SK-N-SH treated with all-trans-retinoic acid at 6 μM for 48 hours (cell line): ENCODE measurements at regions not wholly inside any gene's neighbourhood (a gene's known extent, or its start where the extent isn't known, plus 50 kb on each side); places are given as distances from the start of the nearest gene placed in this dataset.

Experiments
- ATAC-seq: fragments of 200-7000 bp; cut with Tn5 transposase; 3 replicates; pipeline ENCODE4 v1.9.1; 2020; ENCODE audit warnings: mild to moderate bottlenecking, moderate library complexity
- ARNTL ChIP-seq: fragments of 450-650 bp; formaldehyde crosslinking; IDR thresholded peaks from 2 replicates; pipeline ENCODE4 v1.5.0; 2020; ENCODE audit warnings: low read depth, mild to moderate bottlenecking, moderate library complexity, borderline replicate concordance
- BACH2 ChIP-seq: fragments of 250-450 bp; sonication (Bioruptor Pico); IDR thresholded peaks from 2 replicates; pipeline ENCODE4 v1.9.0; 2021; ENCODE audit warnings: mild to moderate bottlenecking, borderline replicate concordance
- CREB5 ChIP-seq: fragments of 250-450 bp; sonication (Bioruptor Pico); IDR thresholded peaks from 2 replicates; pipeline ENCODE4 v1.5.1; 2020; ENCODE audit warnings: low read depth, mild to moderate bottlenecking, moderate library complexity
- ESRRG ChIP-seq: fragments of 250-450 bp; sonication (Bioruptor Pico); IDR thresholded peaks from 2 replicates; pipeline ENCODE4 v1.6.1; 2021; ENCODE audit warnings: mild to moderate bottlenecking
- GLIS3 ChIP-seq: fragments of 250-450 bp; sonication (Bioruptor Pico); IDR thresholded peaks from 2 replicates; pipeline ENCODE4 v1.5.0; 2020; ENCODE audit warnings: mild to moderate bottlenecking, moderate library complexity
- RARB ChIP-seq: fragments of 250-450 bp; sonication (Bioruptor Pico); IDR thresholded peaks from 2 replicates; pipeline ENCODE4 v1.8.0; 2021; ENCODE audit warnings: mild to moderate bottlenecking, moderate library complexity
- SNAI2 ChIP-seq: fragments of 250-450 bp; sonication (Bioruptor Pico); IDR thresholded peaks from 2 replicates; pipeline ENCODE4 v1.5.0; 2020; ENCODE audit warnings: mild to moderate bottlenecking, moderate library complexity
- TCF4 ChIP-seq: fragments of 250-450 bp; sonication (Bioruptor Pico); IDR thresholded peaks from 2 replicates; pipeline ENCODE4 v1.8.0; 2021; ENCODE audit warnings: mild to moderate bottlenecking, moderate library complexity, borderline replicate concordance
- TOX ChIP-seq: fragments of 250-450 bp; sonication (Bioruptor Pico); IDR thresholded peaks from 2 replicates; pipeline ENCODE4 v1.8.0; 2021; ENCODE audit warnings: mild to moderate bottlenecking, moderate library complexity, borderline replicate concordance
- ZC3H10 ChIP-seq: fragments of 250-450 bp; sonication (Bioruptor Pico); IDR thresholded peaks from 2 replicates; pipeline ENCODE4 v1.5.1; 2021; ENCODE audit warnings: mild to moderate bottlenecking, moderate library complexity
- ZFP3 ChIP-seq: fragments of 250-450 bp; sonication (Bioruptor Pico); IDR thresholded peaks from 2 replicates; pipeline ENCODE4 v1.5.0; 2020; ENCODE audit warnings: mild to moderate bottlenecking, moderate library complexity
- ZFP30 ChIP-seq: fragments of 450-650 bp; formaldehyde crosslinking; IDR thresholded peaks from 2 replicates; pipeline ENCODE4 v1.5.0; 2022; ENCODE audit warnings: mild to moderate bottlenecking, moderate library complexity
- ZNF70 ChIP-seq: fragments of 450-650 bp; formaldehyde crosslinking; IDR thresholded peaks from 2 replicates; pipeline ENCODE4 v1.5.0; 2020; ENCODE audit warnings: mild to moderate bottlenecking, moderate library complexity
- ZNF8 ChIP-seq: fragments of 450-650 bp; formaldehyde crosslinking; IDR thresholded peaks from 2 replicates; pipeline ENCODE4 v1.5.0; 2020; ENCODE audit warnings: mild to moderate bottlenecking, moderate library complexity
- TF ChIP-seq, protein P1 (sequence below): fragments of 250-450 bp; sonication (Bioruptor Pico); IDR thresholded peaks from 2 replicates; pipeline ENCODE4 v1.8.0; 2020; ENCODE audit warnings: mild to moderate bottlenecking, moderate library complexity, borderline replicate concordance
- TF ChIP-seq, protein P2 (sequence below): fragments of 250-450 bp; sonication (Bioruptor Pico); IDR thresholded peaks from 2 replicates; pipeline ENCODE4 v1.8.0; 2021; ENCODE audit warnings: low read depth, mild to moderate bottlenecking, moderate library complexity, borderline replicate concordance

- ATAC-seq = no peak
- TF ChIP-seq CREB5 (no peak), GLIS3 (CRISPR knock-in tag) (no peak), ZC3H10 (CRISPR knock-in tag) (no peak), ZFP3 (CRISPR knock-in tag) (no peak), ARNTL (CRISPR knock-in tag) (no peak)
- TF ChIP-seq, protein P1, sequence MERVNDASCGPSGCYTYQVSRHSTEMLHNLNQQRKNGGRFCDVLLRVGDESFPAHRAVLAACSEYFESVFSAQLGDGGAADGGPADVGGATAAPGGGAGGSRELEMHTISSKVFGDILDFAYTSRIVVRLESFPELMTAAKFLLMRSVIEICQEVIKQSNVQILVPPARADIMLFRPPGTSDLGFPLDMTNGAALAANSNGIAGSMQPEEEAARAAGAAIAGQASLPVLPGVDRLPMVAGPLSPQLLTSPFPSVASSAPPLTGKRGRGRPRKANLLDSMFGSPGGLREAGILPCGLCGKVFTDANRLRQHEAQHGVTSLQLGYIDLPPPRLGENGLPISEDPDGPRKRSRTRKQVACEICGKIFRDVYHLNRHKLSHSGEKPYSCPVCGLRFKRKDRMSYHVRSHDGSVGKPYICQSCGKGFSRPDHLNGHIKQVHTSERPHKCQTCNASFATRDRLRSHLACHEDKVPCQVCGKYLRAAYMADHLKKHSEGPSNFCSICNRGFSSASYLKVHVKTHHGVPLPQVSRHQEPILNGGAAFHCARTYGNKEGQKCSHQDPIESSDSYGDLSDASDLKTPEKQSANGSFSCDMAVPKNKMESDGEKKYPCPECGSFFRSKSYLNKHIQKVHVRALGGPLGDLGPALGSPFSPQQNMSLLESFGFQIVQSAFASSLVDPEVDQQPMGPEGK = no peak
- TF ChIP-seq, protein P2, sequence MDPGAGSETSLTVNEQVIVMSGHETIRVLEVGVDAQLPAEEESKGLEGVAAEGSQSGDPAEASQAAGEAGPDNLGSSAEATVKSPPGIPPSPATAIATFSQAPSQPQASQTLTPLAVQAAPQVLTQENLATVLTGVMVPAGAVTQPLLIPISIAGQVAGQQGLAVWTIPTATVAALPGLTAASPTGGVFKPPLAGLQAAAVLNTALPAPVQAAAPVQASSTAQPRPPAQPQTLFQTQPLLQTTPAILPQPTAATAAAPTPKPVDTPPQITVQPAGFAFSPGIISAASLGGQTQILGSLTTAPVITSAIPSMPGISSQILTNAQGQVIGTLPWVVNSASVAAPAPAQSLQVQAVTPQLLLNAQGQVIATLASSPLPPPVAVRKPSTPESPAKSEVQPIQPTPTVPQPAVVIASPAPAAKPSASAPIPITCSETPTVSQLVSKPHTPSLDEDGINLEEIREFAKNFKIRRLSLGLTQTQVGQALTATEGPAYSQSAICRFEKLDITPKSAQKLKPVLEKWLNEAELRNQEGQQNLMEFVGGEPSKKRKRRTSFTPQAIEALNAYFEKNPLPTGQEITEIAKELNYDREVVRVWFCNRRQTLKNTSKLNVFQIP (CRISPR knock-in tag) = no peak
Measured at GRCh38 chr1:115539061-115539460, 102.7 kb upstream of the VANGL1 start.

DNA sequence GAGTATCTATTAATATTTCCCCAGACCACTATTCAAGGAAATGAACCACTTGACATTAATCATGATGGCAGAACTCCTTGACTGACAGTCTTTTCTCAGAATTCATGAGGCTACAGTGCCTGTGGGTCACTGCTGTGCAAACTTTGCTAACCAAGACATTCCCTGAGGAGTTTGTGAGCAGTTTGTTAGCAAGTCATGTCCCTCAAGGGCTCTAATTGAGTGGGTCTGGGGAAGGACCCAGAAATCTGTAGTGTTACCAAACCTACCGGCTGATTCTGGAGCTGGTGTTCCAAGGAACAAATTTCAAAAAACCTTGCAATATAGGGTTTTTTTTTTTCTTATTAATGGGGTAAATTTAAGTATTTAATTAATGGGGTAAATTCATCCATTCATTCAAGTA is 103.2 kb upstream of the VANGL1 start:
- TF ChIP-seq SNAI2 (CRISPR knock-in tag) = no peak
- TF ChIP-seq, protein P1 = no peak
- no peak for TF ChIP-seq ESRRG (CRISPR knock-in tag)
- no peak for TF ChIP-seq TCF4 (CRISPR knock-in tag)
- TF ChIP-seq ZC3H10 (CRISPR knock-in tag) = no peak
- TF ChIP-seq, all 23 proteins: peak for 0
- no peak for ATAC-seq

DNA sequence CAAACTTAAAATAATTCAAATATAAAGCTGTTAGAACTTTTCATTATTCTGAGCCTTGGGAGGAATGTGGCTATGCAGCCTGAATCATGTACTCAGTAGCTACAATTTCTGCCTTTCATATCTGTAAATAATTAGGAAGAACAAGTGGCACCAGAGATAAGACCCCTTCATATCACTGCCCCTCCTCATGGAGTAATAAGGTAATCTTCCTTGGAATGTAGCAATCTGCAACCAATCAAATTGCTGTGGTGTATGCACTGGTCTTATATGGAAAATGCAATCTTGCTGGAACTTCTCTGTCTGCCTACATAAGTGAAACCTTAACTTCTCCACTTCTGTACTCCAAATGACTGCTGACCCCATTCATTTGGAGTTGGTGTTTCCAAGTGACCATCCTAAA is 104.4 kb upstream of the VANGL1 start:
- TF ChIP-seq ZNF8 (no peak), SNAI2 (CRISPR knock-in tag) (no peak), ARNTL (CRISPR knock-in tag) (no peak), ZFP30 (no peak), BACH2 (CRISPR knock-in tag) (no peak), ZC3H10 (CRISPR knock-in tag) (no peak), ZNF70 (CRISPR knock-in tag) (no peak), CREB5 (no peak), TOX (CRISPR knock-in tag) (no peak), GLIS3 (CRISPR knock-in tag) (no peak), RARB (CRISPR knock-in tag) (no peak)
- TF ChIP-seq, protein P1 = no peak
- TF ChIP-seq, protein P2 (CRISPR knock-in tag) = no peak
- ATAC-seq = no peak
